Activated T-cell treated with anti-CD3 and anti-CD28 coated beads, Interleukin-2, amount 50 U/mL, for 72 hours (primary cell): ENCODE measurements at regions not wholly inside any gene's neighbourhood (a gene's known extent, or its start where the extent isn't known, plus 50 kb on each side); places are given as distances from the start of the nearest gene placed in this dataset.
"Not testable (repeated sequence)": the region's sequence is repeated elsewhere in the genome, so short reads cannot be mapped to it uniquely, and the experiment has no call there.

Source experiments
- ATAC-seq, 2 donors: fragments of 150-1000 bp; cut with Tn5 transposase; replicated peaks in 1 of 2; 2 replicates each; pipeline ENCODE4 v1.10.0; 2021; ENCODE audit warnings: moderate library complexity in 2 of 2, mild to moderate bottlenecking in 1 of 2
- DNase-seq, 2 donors: peaks; one replicate each; pipeline ENCODE4 v3.0.0; 2021 to 2022; ENCODE audit warnings: mixed read lengths in 1 of 2
- H3K27ac Mint-ChIP-seq: one replicate; pipeline ENCODE4 v1.8.0; 2022; ENCODE audit warnings: mild to moderate bottlenecking, moderate library complexity, mixed read lengths
- H3K27me3 Mint-ChIP-seq: one replicate; pipeline ENCODE4 v1.8.0; 2022; ENCODE audit warnings: low read depth, mixed read lengths
- H3K36me3 Mint-ChIP-seq, 2 donors: one replicate each; pipeline ENCODE4 v1.8.0; 2022; ENCODE audit warnings: mixed read lengths in 2 of 2, mild to moderate bottlenecking in 1 of 2; ENCODE audit not compliant: insufficient read depth in 2 of 2
- H3K4me1 Mint-ChIP-seq: one replicate; pipeline ENCODE4 v1.8.0; 2022; ENCODE audit warnings: low read depth, mixed read lengths
- H3K4me3 Mint-ChIP-seq, 2 donors: one replicate each; pipeline ENCODE4 v1.8.0; 2022; ENCODE audit warnings: mild to moderate bottlenecking in 2 of 2, mixed read lengths in 2 of 2, moderate library complexity in 2 of 2
- H3K9me3 Mint-ChIP-seq, 2 donors: one replicate each; pipeline ENCODE4 v1.8.0; 2022; ENCODE audit warnings: mixed read lengths in 2 of 2

- no peak for DNase-seq
- peaks cover 0 to 2% of the 10 kb centered on the region in 2 donors for H3K36me3 Mint-ChIP-seq
- no peak overlapping the region for H3K27ac Mint-ChIP-seq
- no peaks in the 10 kb centered on the region for H3K4me1 Mint-ChIP-seq
- peaks cover 5 to 10% of the 10 kb centered on the region in 2 donors for H3K9me3 Mint-ChIP-seq
- H3K4me3 Mint-ChIP-seq: no peak overlapping the region
- no peak for ATAC-seq
- no peaks in the 10 kb centered on the region for H3K27me3 Mint-ChIP-seq
Observed at GRCh38 chr13:80716610-80717081, 375.7 kb upstream of the SPRY2 start.

- H3K27ac Mint-ChIP-seq: no peak overlapping the region
Observed at GRCh38 chr13:80712026-80712425, 371.1 kb upstream of the SPRY2 start.

DNA sequence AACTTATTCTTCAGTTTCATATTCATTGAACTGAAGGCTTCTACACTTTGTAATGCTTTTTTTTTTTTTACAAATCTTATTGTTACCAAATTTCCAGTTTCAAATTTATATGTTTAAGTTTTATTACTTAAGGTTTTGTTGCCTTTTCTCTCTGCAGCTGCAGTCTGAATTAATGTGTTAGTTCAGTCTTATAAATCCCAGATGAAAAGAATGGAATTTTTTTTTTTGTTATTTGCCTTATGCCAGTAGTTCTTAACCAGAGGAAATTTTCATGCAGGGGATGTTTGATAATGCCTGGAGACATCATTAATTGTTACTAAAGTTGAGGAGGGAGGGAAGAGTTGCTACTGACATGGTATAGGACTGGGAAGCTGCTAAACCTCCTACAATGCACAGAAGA, 367.9 kb upstream of the SPRY2 start:
- ATAC-seq (no peak), DNase-seq (no peak)
- H3K27ac Mint-ChIP-seq: no peak overlapping the region
- peaks cover 4 to 5% of the 10 kb centered on the region in 2 donors for H3K9me3 Mint-ChIP-seq
- no peak overlapping the region for H3K4me3 Mint-ChIP-seq
- no peaks in the 10 kb centered on the region for H3K4me1 Mint-ChIP-seq
- no peaks in the 10 kb centered on the region for H3K27me3 Mint-ChIP-seq
- H3K36me3 Mint-ChIP-seq: peaks cover 0 to 3% of the 10 kb centered on the region in 2 donors

More at GRCh38 chr13:80712026-80712425, 371.1 kb upstream of the SPRY2 start:
- H3K4me3 Mint-ChIP-seq: no peak overlapping the region
- DNase-seq (no peak), ATAC-seq (no peak)
- no peaks in the 10 kb centered on the region for H3K27me3 Mint-ChIP-seq
- no peaks in the 10 kb centered on the region for H3K4me1 Mint-ChIP-seq
- H3K9me3 Mint-ChIP-seq: peaks cover 5 to 7% of the 10 kb centered on the region in 2 donors
- peaks cover 0 to 2% of the 10 kb centered on the region in 2 donors for H3K36me3 Mint-ChIP-seq

GRCh38 chr13:80707000-80707983, 366.4 kb upstream of the SPRY2 start:
- Mint-ChIP-seq H3K36me3 (peaks cover 0 to 1% of the 10 kb centered on the region in 2 donors), H3K4me1 (no peaks in the 10 kb centered on the region), H3K4me3 (no peak overlapping the region), H3K9me3 (peaks cover 0 to 2% of the 10 kb centered on the region in 2 donors), H3K27me3 (no peaks in the 10 kb centered on the region), H3K27ac (no peak overlapping the region)
- ATAC-seq (no peak), DNase-seq (no peak)

GRCh38 chr13:80706164-80706471, 365.2 kb upstream of the SPRY2 start:
- DNase-seq (no peak), ATAC-seq (no peak)
- Mint-ChIP-seq H3K9me3 (peaks cover 0 to 2% of the 10 kb centered on the region in 2 donors), H3K27me3 (no peaks in the 10 kb centered on the region), H3K27ac (no peak overlapping the region), H3K4me1 (no peaks in the 10 kb centered on the region), H3K36me3 (peaks cover 0 to 1% of the 10 kb centered on the region in 2 donors), H3K4me3 (no peak overlapping the region)

DNA sequence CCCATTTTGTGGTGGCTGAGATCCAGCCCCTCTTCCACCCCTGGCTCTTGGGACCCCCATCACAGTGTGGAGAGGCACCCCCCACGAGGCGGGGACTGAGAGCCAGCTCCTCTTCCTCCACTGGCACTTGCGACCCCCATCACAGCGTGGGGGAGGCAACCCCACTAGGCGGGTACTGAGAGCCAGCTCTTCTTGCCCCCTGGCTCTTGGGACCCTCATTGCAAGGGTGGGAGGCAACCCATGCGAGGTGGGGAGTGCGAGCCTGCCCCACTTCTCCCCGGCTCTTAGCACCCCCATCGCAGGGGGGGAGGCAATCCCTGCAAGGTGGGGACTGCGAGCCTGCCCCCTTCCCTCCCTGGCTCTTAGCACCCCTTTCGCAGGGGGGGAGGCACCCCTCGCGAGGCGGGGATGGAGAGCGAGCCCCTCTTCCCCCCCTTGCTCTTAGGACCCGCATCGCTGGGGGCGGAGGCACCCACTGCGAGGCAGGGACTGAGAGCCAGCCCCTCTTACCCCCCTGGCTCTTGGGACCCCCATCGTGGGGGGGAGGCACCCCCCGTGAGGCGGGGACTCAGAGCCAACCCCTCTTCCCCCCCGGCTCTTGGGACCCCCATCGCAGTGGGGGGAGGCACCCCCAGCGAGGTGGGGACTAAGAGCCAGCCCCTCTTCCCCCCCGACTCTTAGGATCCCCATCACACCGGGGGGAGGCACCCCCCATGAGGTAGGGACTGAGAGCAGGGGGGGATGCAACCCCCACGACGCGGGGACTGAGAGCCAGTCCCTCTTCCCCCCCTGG, 364.6 kb upstream of the SPRY2 start:
- DNase-seq (no peak), ATAC-seq (no peak)
- Mint-ChIP-seq H3K4me3 (no peak overlapping the region), H3K4me1 (no peaks in the 10 kb centered on the region), H3K27ac (no peak overlapping the region), H3K36me3 (peaks cover 0 to 1% of the 10 kb centered on the region in 2 donors), H3K27me3 (no peaks in the 10 kb centered on the region), H3K9me3 (peaks cover 0 to 2% of the 10 kb centered on the region in 2 donors)

- H3K9me3 Mint-ChIP-seq: peaks cover 0 to 4% of the 10 kb centered on the region in 2 donors
- ATAC-seq (no peak), DNase-seq (no peak)
- no peak overlapping the region for H3K27ac Mint-ChIP-seq
- no peaks in the 10 kb centered on the region for H3K27me3 Mint-ChIP-seq
- no peak overlapping the region for H3K4me3 Mint-ChIP-seq
- peaks cover 0 to 1% of the 10 kb centered on the region in 2 donors for H3K36me3 Mint-ChIP-seq
- H3K4me1 Mint-ChIP-seq: no peaks in the 10 kb centered on the region
Observed at GRCh38 chr13:80704369-80704768, 363.4 kb upstream of the SPRY2 start.

- peaks cover 0 to 2% of the 10 kb centered on the region in 2 donors for H3K36me3 Mint-ChIP-seq
- no peak overlapping the region for H3K4me3 Mint-ChIP-seq
- ATAC-seq: no peak
- DNase-seq: no peak
- peaks cover 10 to 17% of the 10 kb centered on the region in 2 donors for H3K9me3 Mint-ChIP-seq
- no peaks in the 10 kb centered on the region for H3K27me3 Mint-ChIP-seq
- H3K27ac Mint-ChIP-seq: no peak overlapping the region
- H3K4me1 Mint-ChIP-seq: no peaks in the 10 kb centered on the region
Observed at GRCh38 chr13:80695841-80696240, 354.9 kb upstream of the SPRY2 start.

DNA sequence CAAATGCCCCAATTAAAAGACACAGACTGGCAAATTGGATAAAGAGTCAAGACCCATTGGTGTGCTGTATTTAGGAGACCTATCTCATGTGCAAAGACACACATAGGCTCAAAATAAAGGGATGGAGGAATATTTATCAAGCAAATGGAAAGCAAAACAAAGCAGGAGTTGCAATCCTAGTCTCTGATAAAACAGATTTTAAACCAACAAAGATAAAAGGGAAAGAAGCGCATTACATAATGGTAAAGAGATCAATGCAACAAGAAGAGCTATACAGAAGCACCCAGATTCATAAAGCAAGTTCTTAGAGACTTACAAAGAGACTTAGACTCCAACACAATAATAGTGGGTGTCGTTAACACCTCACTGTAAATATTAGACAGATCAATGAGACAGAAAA, 350.9 kb upstream of the SPRY2 start:
- H3K27me3 Mint-ChIP-seq, H3K27ac Mint-ChIP-seq, DNase-seq, H3K4me3 Mint-ChIP-seq, ATAC-seq, H3K36me3 Mint-ChIP-seq, H3K4me1 Mint-ChIP-seq: not testable (repeated sequence)
- H3K9me3 Mint-ChIP-seq: peaks cover 16 to 17% of the 10 kb centered on the region in 2 donors

GRCh38 chr13:80690208-80690607, 349.3 kb upstream of the SPRY2 start:
- H3K27me3 Mint-ChIP-seq: no peaks in the 10 kb centered on the region
- H3K36me3 Mint-ChIP-seq: peaks cover 0 to 2% of the 10 kb centered on the region in 2 donors
- DNase-seq: no peak
- H3K4me1 Mint-ChIP-seq: no peaks in the 10 kb centered on the region
- H3K9me3 Mint-ChIP-seq: peaks cover 16 to 17% of the 10 kb centered on the region in 2 donors
- no peak overlapping the region for H3K4me3 Mint-ChIP-seq
- H3K27ac Mint-ChIP-seq: no peak overlapping the region
- ATAC-seq: no peak

DNA sequence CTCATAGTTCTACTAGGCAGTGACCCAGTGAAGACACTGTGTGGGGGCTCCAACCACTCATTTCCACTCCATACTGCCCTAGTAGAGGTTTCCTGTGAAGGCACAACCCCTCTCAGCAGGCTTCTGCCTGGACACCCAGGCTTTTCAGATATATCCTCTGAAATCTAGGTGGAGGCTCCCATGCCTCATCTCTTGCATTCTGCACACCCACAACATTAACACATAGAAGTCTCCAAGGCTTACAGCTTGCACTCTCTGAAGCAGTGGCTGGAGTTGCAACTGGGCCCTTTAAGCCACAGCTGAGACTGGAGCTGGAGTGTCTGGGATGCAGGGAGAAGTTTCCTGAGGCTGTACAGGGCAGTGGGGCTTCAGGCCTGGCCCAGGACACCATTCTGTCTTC, 347.7 kb upstream of the SPRY2 start:
- Mint-ChIP-seq H3K27ac (no peak overlapping the region), H3K27me3 (no peaks in the 10 kb centered on the region), H3K9me3 (peaks cover 17 to 19% of the 10 kb centered on the region in 2 donors), H3K36me3 (peaks cover 0 to 2% of the 10 kb centered on the region in 2 donors), H3K4me1 (no peaks in the 10 kb centered on the region), H3K4me3 (no peak overlapping the region)
- DNase-seq (no peak), ATAC-seq (no peak)

DNA sequence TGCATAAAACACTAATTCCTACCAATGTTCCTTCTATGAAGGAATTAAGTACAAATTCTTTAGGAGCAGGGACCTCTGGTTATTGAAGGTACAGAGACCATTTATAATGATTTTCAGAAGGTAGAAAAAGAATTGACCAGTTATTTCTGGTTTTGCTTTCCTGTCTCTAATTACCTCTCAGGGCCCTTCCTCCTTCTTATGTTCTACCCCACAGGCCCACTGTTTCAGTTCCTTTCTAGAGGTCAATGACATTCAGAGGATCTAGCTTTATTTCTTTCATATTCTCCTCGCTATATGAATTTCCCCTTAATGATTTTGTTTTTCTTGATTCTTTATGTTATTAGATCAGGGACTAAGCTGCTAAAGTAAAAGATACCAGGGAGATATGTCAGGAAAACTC, 345.0 kb upstream of the SPRY2 start:
- no peaks in the 10 kb centered on the region for H3K36me3 Mint-ChIP-seq
- H3K27ac Mint-ChIP-seq: no peak overlapping the region
- no peak overlapping the region for H3K4me3 Mint-ChIP-seq
- peaks cover 7 to 10% of the 10 kb centered on the region in 2 donors for H3K9me3 Mint-ChIP-seq
- H3K4me1 Mint-ChIP-seq: no peaks in the 10 kb centered on the region
- no peaks in the 10 kb centered on the region for H3K27me3 Mint-ChIP-seq
- ATAC-seq (no peak), DNase-seq (no peak)
